H9 (cell line): ENCODE measurements at regions not wholly inside any gene's neighbourhood (a gene's known extent, or its start where the extent isn't known, plus 50 kb on each side); places are given as distances from the start of the nearest gene placed in this dataset.

Source experiments
- DNase-seq: peaks from one replicate; pipeline ENCODE4 v3.0.0-alpha.2; 2017
- H2AFZ ChIP-seq: one replicate; pipeline ENCODE4 v1.6.1; 2013; ENCODE audit warnings: mild to moderate bottlenecking, low read length, control low read depth, moderate library complexity
- H2AK5ac ChIP-seq: 2 replicates; pipeline ENCODE4 v1.6.1; 2013; ENCODE audit warnings: low read length, control low read depth, mixed read lengths; ENCODE audit not compliant: insufficient read length
- H2BK120ac ChIP-seq: one replicate; pipeline ENCODE4 v1.6.1; 2013; ENCODE audit warnings: low read depth, mild to moderate bottlenecking, low read length, control low read depth, inconsistent platforms; ENCODE audit not compliant: poor library complexity, severe bottlenecking
- H2BK12ac ChIP-seq: 2 replicates; pipeline ENCODE4 v1.6.1; 2013; ENCODE audit warnings: low read length, control low read depth, mixed read lengths, low read depth; ENCODE audit not compliant: insufficient read length
- H2BK15ac ChIP-seq: 2 replicates; pipeline ENCODE4 v1.6.1; 2013; ENCODE audit warnings: low read depth, low read length, control low read depth
- H2BK20ac ChIP-seq: one replicate; pipeline ENCODE4 v1.6.1; 2013; ENCODE audit warnings: low read depth, mild to moderate bottlenecking, low read length, control low read depth, inconsistent platforms; ENCODE audit not compliant: poor library complexity, severe bottlenecking
- H2BK5ac ChIP-seq: 2 replicates; pipeline ENCODE4 v1.6.1; 2013; ENCODE audit warnings: low read length, control low read depth, mixed read lengths; ENCODE audit not compliant: insufficient read length
- H3K14ac ChIP-seq: 2 replicates; pipeline ENCODE4 v1.6.1; 2013; ENCODE audit warnings: low read length, control low read depth; ENCODE audit not compliant: insufficient read depth
- H3K18ac ChIP-seq: 2 replicates; pipeline ENCODE4 v1.6.1; 2013; ENCODE audit warnings: low read depth, mild to moderate bottlenecking, mixed read lengths, low read length, control low read depth; ENCODE audit not compliant: insufficient read length
- H3K23ac ChIP-seq: 2 replicates; pipeline ENCODE4 v1.6.1; 2013; ENCODE audit warnings: low read length, control low read depth, mixed read lengths, low read depth; ENCODE audit not compliant: insufficient read length
- H3K23me2 ChIP-seq: 2 replicates; pipeline ENCODE4 v1.6.1; 2013; ENCODE audit warnings: low read depth, mild to moderate bottlenecking, mixed read lengths, low read length, control low read depth; ENCODE audit not compliant: insufficient read length, poor library complexity, severe bottlenecking
- H3K27ac ChIP-seq: 2 replicates; pipeline ENCODE4 v1.5.1; 2013; ENCODE audit warnings: low read length, control low read depth, mixed read lengths, low read depth; ENCODE audit not compliant: insufficient read length
- H3K27me3 ChIP-seq: 2 replicates; pipeline ENCODE4 v1.6.1; 2013; ENCODE audit warnings: low read length, control low read depth, inconsistent platforms; ENCODE audit not compliant: insufficient read depth
- H3K4ac ChIP-seq: 2 replicates; pipeline ENCODE4 v1.6.1; 2013; ENCODE audit warnings: low read depth, mild to moderate bottlenecking, control low read depth, inconsistent platforms, low read length, moderate library complexity
- H3K4me1 ChIP-seq: 2 replicates; pipeline ENCODE4 v1.6.1; 2013; ENCODE audit warnings: low read length, control low read depth, inconsistent platforms; ENCODE audit not compliant: insufficient read depth
- H3K4me2 ChIP-seq: 2 replicates; pipeline ENCODE4 v1.6.1; 2013; ENCODE audit warnings: low read length, control low read depth, mixed read lengths; ENCODE audit not compliant: insufficient read length, insufficient read depth
- H3K56ac ChIP-seq: 2 replicates; pipeline ENCODE4 v1.6.1; 2013; ENCODE audit warnings: low read depth, mild to moderate bottlenecking, mixed read lengths, low read length, control low read depth; ENCODE audit not compliant: insufficient read length
- H3K79me1 ChIP-seq: 2 replicates; pipeline ENCODE4 v1.6.1; 2013; ENCODE audit warnings: low read depth, mild to moderate bottlenecking, moderate library complexity, low read length, control low read depth, inconsistent platforms; ENCODE audit not compliant: insufficient read depth, poor library complexity, severe bottlenecking
- H3K79me2 ChIP-seq: 2 replicates; pipeline ENCODE4 v1.6.1; 2013; ENCODE audit warnings: low read length, control low read depth, inconsistent platforms; ENCODE audit not compliant: insufficient read depth
- H3K9ac ChIP-seq: 2 replicates; pipeline ENCODE4 v1.6.1; 2013; ENCODE audit warnings: low read length, control low read depth, mixed read lengths; ENCODE audit not compliant: insufficient read length; ENCODE audit errors: extremely low read depth
- H3K9me3 ChIP-seq: one replicate; pipeline ENCODE4 v1.6.1; 2013; ENCODE audit warnings: low read depth, low read length, inconsistent platforms; ENCODE audit not compliant: control insufficient read depth
- H3T11ph ChIP-seq: one replicate; pipeline ENCODE4 v1.6.1; 2013; ENCODE audit warnings: mild to moderate bottlenecking, low read length, control low read depth, inconsistent platforms
- H4K20me1 ChIP-seq: one replicate; pipeline ENCODE4 v1.6.1; 2013; ENCODE audit not compliant: control insufficient read depth, insufficient read length, insufficient read depth
- H4K5ac ChIP-seq: 2 replicates; pipeline ENCODE4 v1.6.1; 2013; ENCODE audit warnings: low read depth, mild to moderate bottlenecking, mixed read lengths, low read length, control low read depth; ENCODE audit not compliant: insufficient read length
- H4K8ac ChIP-seq: replicated peaks from 2 replicates; pipeline ENCODE4 v1.6.1; 2013; ENCODE audit warnings: low read length, control low read depth, mixed read lengths, low read depth; ENCODE audit not compliant: insufficient read length
- H4K91ac ChIP-seq: 2 replicates; pipeline ENCODE4 v1.6.1; 2013; ENCODE audit warnings: low read depth, mild to moderate bottlenecking, moderate library complexity, mixed read lengths, low read length, control low read depth; ENCODE audit not compliant: insufficient read length
- H3K27ac Mint-ChIP-seq, 3 experiments: 2 replicates in 2 of 3; 3 replicates in 1 of 3; pipeline ENCODE4 v1.8.0; 2020 to 2021; ENCODE audit warnings: mixed read lengths in 3 of 3, mild to moderate bottlenecking in 1 of 3, moderate library complexity in 1 of 3
- H3K27me3 Mint-ChIP-seq: 2 replicates; pipeline ENCODE4 v1.8.0; 2021; ENCODE audit warnings: low read depth, mild to moderate bottlenecking, moderate library complexity, mixed read lengths
- H3K36me3 Mint-ChIP-seq, 3 experiments: 2 replicates in 2 of 3; 3 replicates in 1 of 3; pipeline ENCODE4 v1.8.0; 2020 to 2021; ENCODE audit warnings: low read depth in 3 of 3, mixed read lengths in 3 of 3; ENCODE audit not compliant: insufficient read depth in 1 of 3
- H3K4me1 Mint-ChIP-seq, 2 experiments: 2 replicates each; pipeline ENCODE4 v1.8.0; 2020; ENCODE audit warnings: mixed read lengths in 2 of 2
- H3K4me3 Mint-ChIP-seq, 2 experiments: 2 replicates in 1 of 2; 3 replicates in 1 of 2; pipeline ENCODE4 v1.8.0; 2020 to 2021; ENCODE audit warnings: mild to moderate bottlenecking in 2 of 2, mixed read lengths in 2 of 2, moderate library complexity in 1 of 2
- H3K9me3 Mint-ChIP-seq, 2 experiments: 2 replicates in 1 of 2; 3 replicates in 1 of 2; pipeline ENCODE4 v1.8.0; 2020; ENCODE audit warnings: mild to moderate bottlenecking in 2 of 2, mixed read lengths in 2 of 2, moderate library complexity in 1 of 2
- WGBS: extraction: QIAGEN DNeasy Blood & Tissue Kit; methylation state at CpG from one replicate; pipeline ENCODE4 v1.1.7; 2013; ENCODE audit warnings: missing lambda C conversion rate, low lambda C conversion rate, mixed read lengths; ENCODE audit not compliant: insufficient read length; ENCODE audit errors: extremely low coverage; 5-methylcytosine and 5-hydroxymethylcytosine counted together
- TF ChIP-seq, protein P1 (sequence below): fragments of 200-600 bp; sonication (generic); conservative IDR thresholded peaks from 3 replicates; pipeline ENCODE4 v1.8.0; 2021; ENCODE audit warnings: antibody characterized with exemption, mild to moderate bottlenecking

DNA sequence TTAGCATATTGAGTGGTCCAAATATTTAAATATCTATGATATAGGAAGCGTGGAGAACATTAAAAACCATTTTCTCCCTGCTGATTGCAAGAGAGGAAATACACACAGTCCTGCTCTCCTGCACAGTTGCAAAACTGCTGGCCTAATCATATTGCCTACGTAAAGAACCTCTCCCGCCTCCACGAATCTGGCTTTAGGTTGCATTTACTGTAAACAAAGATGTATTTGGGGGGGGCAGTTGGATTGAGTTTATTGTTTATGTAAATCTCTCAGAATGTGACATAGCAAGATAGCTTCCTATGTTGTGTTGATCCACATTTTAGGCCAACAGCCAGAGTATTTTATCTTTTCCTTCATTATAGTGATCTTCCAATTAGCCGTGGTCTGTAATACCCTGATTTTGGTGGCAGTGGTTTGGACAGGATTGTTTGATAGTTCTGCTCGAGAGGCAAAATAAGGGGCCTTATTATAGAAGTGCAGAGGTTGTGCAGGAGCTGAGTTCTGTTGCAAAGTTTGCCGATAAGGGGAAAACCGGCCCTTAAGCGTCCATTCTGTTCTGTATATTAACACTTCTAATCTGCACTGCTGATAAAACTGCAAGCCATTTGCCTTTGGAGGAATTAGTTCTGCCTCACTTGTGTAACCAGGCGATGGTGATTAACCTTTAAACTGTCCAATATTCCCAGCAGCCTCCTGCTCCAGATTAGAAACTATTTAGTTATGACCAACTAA, 101.6 kb upstream of the SIX3 start:
- Histone ChIP-seq H3T11ph (no peak overlapping the region), H3K9me3 (no peaks in the 10 kb centered on the region), H3K23me2 (no peaks in the 10 kb centered on the region), H2BK120ac (no peak overlapping the region), H3K27ac (no peak overlapping the region), H3K79me1 (no peaks in the 10 kb centered on the region), H4K8ac (no peak overlapping the region), H2AK5ac (no peak overlapping the region), H3K14ac (no peak overlapping the region), H3K4me1 (no peaks in the 10 kb centered on the region), H3K18ac (no peak overlapping the region), H2BK15ac (no peak overlapping the region), H4K5ac (no peak overlapping the region), H2BK5ac (no peak overlapping the region), H3K4me2 (no peak overlapping the region), H3K79me2 (no peaks in the 10 kb centered on the region), H2AFZ (no peak overlapping the region), H3K4ac (no peak overlapping the region), H3K56ac (no peak overlapping the region), H4K20me1 (no peaks in the 10 kb centered on the region), H3K23ac (no peak overlapping the region), H3K9ac (no peak overlapping the region), H2BK12ac (no peak overlapping the region), H3K27me3 (no peaks in the 10 kb centered on the region), H2BK20ac (no peak overlapping the region), H4K91ac (no peak overlapping the region)
- H3K27me3 Mint-ChIP-seq: peaks cover 6% of the 10 kb centered on the region
- peaks cover 0 to 3% of the 10 kb centered on the region in 2 experiments; a peak in 1 of 4 replicates for H3K4me1 Mint-ChIP-seq
- H3K9me3 Mint-ChIP-seq: no peaks in the 10 kb centered on the region; a peak in 1 of 5 replicates
- TF ChIP-seq, protein P1, sequence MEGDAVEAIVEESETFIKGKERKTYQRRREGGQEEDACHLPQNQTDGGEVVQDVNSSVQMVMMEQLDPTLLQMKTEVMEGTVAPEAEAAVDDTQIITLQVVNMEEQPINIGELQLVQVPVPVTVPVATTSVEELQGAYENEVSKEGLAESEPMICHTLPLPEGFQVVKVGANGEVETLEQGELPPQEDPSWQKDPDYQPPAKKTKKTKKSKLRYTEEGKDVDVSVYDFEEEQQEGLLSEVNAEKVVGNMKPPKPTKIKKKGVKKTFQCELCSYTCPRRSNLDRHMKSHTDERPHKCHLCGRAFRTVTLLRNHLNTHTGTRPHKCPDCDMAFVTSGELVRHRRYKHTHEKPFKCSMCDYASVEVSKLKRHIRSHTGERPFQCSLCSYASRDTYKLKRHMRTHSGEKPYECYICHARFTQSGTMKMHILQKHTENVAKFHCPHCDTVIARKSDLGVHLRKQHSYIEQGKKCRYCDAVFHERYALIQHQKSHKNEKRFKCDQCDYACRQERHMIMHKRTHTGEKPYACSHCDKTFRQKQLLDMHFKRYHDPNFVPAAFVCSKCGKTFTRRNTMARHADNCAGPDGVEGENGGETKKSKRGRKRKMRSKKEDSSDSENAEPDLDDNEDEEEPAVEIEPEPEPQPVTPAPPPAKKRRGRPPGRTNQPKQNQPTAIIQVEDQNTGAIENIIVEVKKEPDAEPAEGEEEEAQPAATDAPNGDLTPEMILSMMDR: no peak
- no CpG with 5 or more reads among the region's 10 CpGs for WGBS
- H3K36me3 Mint-ChIP-seq: no peaks in the 10 kb centered on the region
- no peak overlapping the region for H3K27ac Mint-ChIP-seq
- no peak overlapping the region for H3K4me3 Mint-ChIP-seq
- DNase-seq: no peak
